ENCODE measurements at regions not wholly inside any gene's neighbourhood (a gene's known extent, or its start where the extent isn't known, plus 50 kb on each side); places are given as distances from the start of the nearest gene placed in this dataset.

GRCh38 chr2:128423788-128424165 lies 105.1 kb upstream of the HS6ST1 start:
- BruUV-seq (replicated peaks) = no TSS peak
- Histone ChIP-seq H3K4me1 (ENCODE audit: insufficient read depth, low read length) (no peaks in the 10 kb centered on the region), H3K4me3 (replicated peaks in 1 of 3; ENCODE audit: insufficient read depth in 1 of 3, low read depth in 2 of 3, low read length in 3 of 3) (no peak overlapping the region), H4K20me1 (ENCODE audit: insufficient read depth, low read length) (no peaks in the 10 kb centered on the region), H3K27ac (ENCODE audit: extremely low read length, insufficient read depth, low read length) (no peak overlapping the region), H3K79me2 (ENCODE audit: insufficient read depth, low read length) (no peaks in the 10 kb centered on the region), H3K9me3 (ENCODE audit: low read length) (peaks cover 1% of the 10 kb centered on the region; the same call in 1 of the 2 replicates), H3K9ac (ENCODE audit: insufficient read depth, low read depth, low read length) (no peak overlapping the region), H3K4me2 (ENCODE audit: low read depth, low read length) (no peak overlapping the region), H3K27me3 (ENCODE audit: control insufficient read depth in 1 of 2, insufficient read depth in 2 of 2, low read length in 2 of 2) (peaks cover 5 to 25% of the 10 kb centered on the region in 2 experiments; a peak in 3 of 5 replicates), H3K36me3 (replicated peaks in 1 of 2; ENCODE audit: control insufficient read depth in 1 of 2, insufficient read depth in 2 of 2, low read length in 2 of 2) (no peaks in the 10 kb centered on the region), H2AFZ (ENCODE audit: low read length) (no peak overlapping the region)
- no peak for ATAC-seq
- in situ Hi-C loops (cut with HindIII; ENCODE audit: extremely low pct_ligation_motif_present, low pct_unique_long_range_greater_than_20kb) = no loop called here
- no peak for DNase-seq (ENCODE audit: low spot score)
- POLR2A ChIA-PET = no interaction called here
- CTCF ChIA-PET (ENCODE audit: low intra/inter-chr PET ratio, low total read pairs) = no interaction called here
- TF ChIP-seq MNT (IDR thresholded peaks at IDR 0.05) (peak; percentile 35; the same call in 1 of the 2 replicates), ZNF816 (CRISPR knock-in tag; IDR thresholded peaks at IDR 0.05; ENCODE audit: borderline replicate concordance) (no peak)
- FAIRE-seq = no peak
- intact Hi-C loops (cut with micrococcal nuclease; ENCODE audit: unreplicated experiment) = no loop called here

- no peaks in the 10 kb centered on the region for H3K4me1 ChIP-seq (ENCODE audit: insufficient read depth, low read length)
- no peak overlapping the region for H3K27ac ChIP-seq (ENCODE audit: extremely low read length, insufficient read depth, low read length)
- no peak overlapping the region for H3K4me3 ChIP-seq (replicated peaks in 1 of 3; ENCODE audit: insufficient read depth in 1 of 3, low read depth in 2 of 3, low read length in 3 of 3)
- H4K20me1 ChIP-seq (ENCODE audit: insufficient read depth, low read length) = no peaks in the 10 kb centered on the region
- ATAC-seq (no peak), DNase-seq (ENCODE audit: low spot score) (no peak), FAIRE-seq (no peak)
- H3K79me2 ChIP-seq (ENCODE audit: insufficient read depth, low read length) = no peaks in the 10 kb centered on the region
- peaks cover 9% of the 10 kb centered on the region for H3K9me3 ChIP-seq (ENCODE audit: low read length)
- no peak overlapping the region for H3K9ac ChIP-seq (ENCODE audit: insufficient read depth, low read depth, low read length)
- in situ Hi-C loops (cut with HindIII; ENCODE audit: extremely low pct_ligation_motif_present, low pct_unique_long_range_greater_than_20kb) (no loop called here), intact Hi-C loops (cut with micrococcal nuclease; ENCODE audit: unreplicated experiment) (no loop called here)
- ChIA-PET CTCF (ENCODE audit: low intra/inter-chr PET ratio, low total read pairs) (no interaction called here), POLR2A (no interaction called here)
- no TSS peak for BruUV-seq (replicated peaks)
- WGBS (ENCODE audit: low lambda C conversion rate) = 46% methylated on average over 10 of the region's 11 CpGs
- H3K36me3 ChIP-seq (replicated peaks in 1 of 2; ENCODE audit: control insufficient read depth in 1 of 2, insufficient read depth in 2 of 2, low read length in 2 of 2) = no peaks in the 10 kb centered on the region
- H2AFZ ChIP-seq (ENCODE audit: low read length) = no peak overlapping the region
- H3K27me3 ChIP-seq (ENCODE audit: control insufficient read depth in 1 of 2, insufficient read depth in 2 of 2, low read length in 2 of 2) = peaks cover 5 to 25% of the 10 kb centered on the region in 2 experiments; a peak in 3 of 5 replicates
- H3K4me2 ChIP-seq (ENCODE audit: low read depth, low read length) = no peak overlapping the region
- TF ChIP-seq IRX3 (CRISPR knock-in tag; IDR thresholded peaks at IDR 0.05; ENCODE audit: borderline replicate concordance, low read depth) (no peak), ZBTB8A (CRISPR knock-in tag; IDR thresholded peaks at IDR 0.05; ENCODE audit: borderline replicate concordance, low read depth) (no peak), ATF7 (IDR thresholded peaks at IDR 0.05) (no peak), ATF7 (CRISPR knock-in tag; IDR thresholded peaks at IDR 0.05) (no peak), TARDBP (CRISPR knock-in tag; IDR thresholded peaks at IDR 0.05) (no peak), TEAD2 (CRISPR knock-in tag; IDR thresholded peaks at IDR 0.05) (no peak), KDM1A (CRISPR knock-in tag; IDR thresholded peaks at IDR 0.05) (no peak), ZFP37 (CRISPR knock-in tag; IDR thresholded peaks at IDR 0.05; ENCODE audit: borderline replicate concordance) (no peak), PTBP1 (IDR thresholded peaks at IDR 0.05; ENCODE audit: low read depth, low read length, poor library complexity, severe bottlenecking) (no peak), KDM2A (CRISPR knock-in tag; IDR thresholded peaks at IDR 0.05; ENCODE audit: borderline replicate concordance, low read depth) (no peak), RAD51 (IDR thresholded peaks at IDR 0.05; ENCODE audit: borderline replicate concordance) (no peak), ZNF678 (CRISPR knock-in tag; IDR thresholded peaks at IDR 0.05) (no peak), MAFK (conservative IDR thresholded peaks at IDR 0.05 in 1 of 2, IDR thresholded peaks at IDR 0.05 in 1 of 2; ENCODE audit: low read length in 2 of 2) (no peak)
- TF ChIP-seq, protein P1, sequence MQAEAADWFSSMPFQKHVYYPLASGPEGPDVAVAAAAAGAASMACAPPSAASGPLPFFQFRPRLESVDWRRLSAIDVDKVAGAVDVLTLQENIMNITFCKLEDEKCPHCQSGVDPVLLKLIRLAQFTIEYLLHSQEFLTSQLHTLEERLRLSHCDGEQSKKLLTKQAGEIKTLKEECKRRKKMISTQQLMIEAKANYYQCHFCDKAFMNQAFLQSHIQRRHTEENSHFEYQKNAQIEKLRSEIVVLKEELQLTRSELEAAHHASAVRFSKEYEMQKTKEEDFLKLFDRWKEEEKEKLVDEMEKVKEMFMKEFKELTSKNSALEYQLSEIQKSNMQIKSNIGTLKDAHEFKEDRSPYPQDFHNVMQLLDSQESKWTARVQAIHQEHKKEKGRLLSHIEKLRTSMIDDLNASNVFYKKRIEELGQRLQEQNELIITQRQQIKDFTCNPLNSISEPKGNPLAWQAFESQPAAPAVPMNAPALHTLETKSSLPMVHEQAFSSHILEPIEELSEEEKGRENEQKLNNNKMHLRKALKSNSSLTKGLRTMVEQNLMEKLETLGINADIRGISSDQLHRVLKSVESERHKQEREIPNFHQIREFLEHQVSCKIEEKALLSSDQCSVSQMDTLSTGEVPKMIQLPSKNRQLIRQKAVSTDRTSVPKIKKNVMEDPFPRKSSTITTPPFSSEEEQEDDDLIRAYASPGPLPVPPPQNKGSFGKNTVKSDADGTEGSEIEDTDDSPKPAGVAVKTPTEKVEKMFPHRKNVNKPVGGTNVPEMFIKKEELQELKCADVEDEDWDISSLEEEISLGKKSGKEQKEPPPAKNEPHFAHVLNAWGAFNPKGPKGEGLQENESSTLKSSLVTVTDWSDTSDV (CRISPR knock-in tag; IDR thresholded peaks at IDR 0.05) = no peak
Measured at GRCh38 chr2:128424406-128425171, 105.9 kb upstream of the HS6ST1 start.
